Spinal cord (tissue), 9 donors: ENCODE measurements at regions not wholly inside any gene's neighbourhood (a gene's known extent, or its start where the extent isn't known, plus 50 kb on each side); places are given as distances from the start of the nearest gene placed in this dataset.
A peak's percentile ranks its signal among the peaks of the same experiment; 100 is the strongest.

Experiments
- DNase-seq, 6 donors: peaks; one replicate each; pipeline versions ENCODE4 v3.0.0 to v3.0.0-alpha.2; 2013 to 2015; ENCODE audit warnings: low spot score in 6 of 6, low read depth in 4 of 6
- H3K27ac ChIP-seq: one replicate; pipeline ENCODE4 v1.5.1; 2013; ENCODE audit warnings: low read depth, low read length, control low read depth
- H3K27me3 ChIP-seq: one replicate; pipeline ENCODE4 v1.6.1; 2013; ENCODE audit warnings: low read length; ENCODE audit not compliant: control insufficient read depth, insufficient read depth
- H3K36me3 ChIP-seq: one replicate; pipeline ENCODE4 v1.6.1; 2013; ENCODE audit warnings: low read length; ENCODE audit not compliant: control insufficient read depth, insufficient read depth
- H3K4me1 ChIP-seq: one replicate; pipeline ENCODE4 v1.6.1; 2013; ENCODE audit warnings: low read length; ENCODE audit not compliant: control insufficient read depth, insufficient read depth
- H3K4me3 ChIP-seq: one replicate; pipeline ENCODE4 v1.5.1; 2013; ENCODE audit warnings: low read depth, low read length, control low read depth
- H3K9me3 ChIP-seq: one replicate; pipeline ENCODE4 v1.6.1; 2013; ENCODE audit warnings: low read length; ENCODE audit not compliant: control insufficient read depth, insufficient read depth
- WGBS: methylation state at CpG from one replicate; pipeline ENCODE4 v1.1.5; 2013; ENCODE audit warnings: missing lambda C conversion rate; ENCODE audit not compliant: insufficient coverage; 5-methylcytosine and 5-hydroxymethylcytosine counted together
- donor health status: healthy.

- 82% methylated on average over 3 of the region's 6 CpGs for WGBS
- H3K36me3 ChIP-seq, result no peaks in the 10 kb centered on the region
- H3K4me3 ChIP-seq, result no peak overlapping the region
- DNase-seq, result peak in 1 of 6 donors; percentile 82
- H3K27ac ChIP-seq, result no peak overlapping the region
- H3K4me1 ChIP-seq, result no peaks in the 10 kb centered on the region
- H3K27me3 ChIP-seq, result no peaks in the 10 kb centered on the region
- H3K9me3 ChIP-seq, result no peaks in the 10 kb centered on the region
Observed at GRCh38 chr4:45324455-45325417, 598.4 kb upstream of the GNPDA2 start.

GRCh38 chr4:45323453-45324058 lies 597.2 kb upstream of the GNPDA2 start:
- no CpG with 5 or more reads among the region's 2 CpGs for WGBS
- Histone ChIP-seq H3K27me3 (no peaks in the 10 kb centered on the region), H3K4me3 (no peak overlapping the region), H3K36me3 (no peaks in the 10 kb centered on the region), H3K9me3 (no peaks in the 10 kb centered on the region), H3K27ac (no peak overlapping the region), H3K4me1 (no peaks in the 10 kb centered on the region)
- no peak for DNase-seq

GRCh38 chr4:45317739-45318138 lies 591.4 kb upstream of the GNPDA2 start:
- Histone ChIP-seq H3K36me3 (no peaks in the 10 kb centered on the region), H3K27me3 (no peaks in the 10 kb centered on the region), H3K27ac (no peak overlapping the region), H3K4me1 (no peaks in the 10 kb centered on the region), H3K9me3 (no peaks in the 10 kb centered on the region), H3K4me3 (no peak overlapping the region)
- WGBS, result no CpG with 5 or more reads among the region's 1 CpG
- no peak for DNase-seq

GRCh38 chr4:45317276-45317675 lies 590.9 kb upstream of the GNPDA2 start:
- peak in 1 of 6 donors; percentile 6 for DNase-seq
- 60% methylated on average over 1 of the region's 2 CpGs for WGBS
- Histone ChIP-seq H3K4me3 (no peak overlapping the region), H3K27me3 (no peaks in the 10 kb centered on the region), H3K36me3 (no peaks in the 10 kb centered on the region), H3K9me3 (no peaks in the 10 kb centered on the region), H3K27ac (no peak overlapping the region), H3K4me1 (no peaks in the 10 kb centered on the region)

- DNase-seq, result no peak
- no peaks in the 10 kb centered on the region for H3K27me3 ChIP-seq
- no CpG with 5 or more reads among the region's 2 CpGs for WGBS
- H3K27ac ChIP-seq, result no peak overlapping the region
- H3K4me3 ChIP-seq, result no peak overlapping the region
- H3K36me3 ChIP-seq, result no peaks in the 10 kb centered on the region
- H3K9me3 ChIP-seq, result no peaks in the 10 kb centered on the region
- H3K4me1 ChIP-seq, result no peaks in the 10 kb centered on the region
Observed at GRCh38 chr4:45316257-45316656, 589.9 kb upstream of the GNPDA2 start.

- H3K4me3 ChIP-seq, result no peak overlapping the region
- DNase-seq, result no peak
- no peaks in the 10 kb centered on the region for H3K9me3 ChIP-seq
- H3K36me3 ChIP-seq, result no peaks in the 10 kb centered on the region
- H3K27ac ChIP-seq, result no peak overlapping the region
- no peaks in the 10 kb centered on the region for H3K27me3 ChIP-seq
- no peaks in the 10 kb centered on the region for H3K4me1 ChIP-seq
- no CpG with 5 or more reads among the region's 1 CpG for WGBS
Observed at GRCh38 chr4:45302828-45303227, 576.5 kb upstream of the GNPDA2 start.

- DNase-seq, result no peak
- Histone ChIP-seq H3K4me3 (no peak overlapping the region), H3K36me3 (no peaks in the 10 kb centered on the region), H3K4me1 (no peaks in the 10 kb centered on the region), H3K9me3 (no peaks in the 10 kb centered on the region), H3K27ac (no peak overlapping the region), H3K27me3 (no peaks in the 10 kb centered on the region)
- no CpG with 5 or more reads among the region's 1 CpG for WGBS
Observed at GRCh38 chr4:45294464-45294863, 568.1 kb upstream of the GNPDA2 start.

- H3K27me3 ChIP-seq, result no peaks in the 10 kb centered on the region
- H3K36me3 ChIP-seq, result no peaks in the 10 kb centered on the region
- no peaks in the 10 kb centered on the region for H3K4me1 ChIP-seq
- H3K9me3 ChIP-seq, result no peaks in the 10 kb centered on the region
- WGBS, result 94% methylated on average over 5 of the region's 6 CpGs
- H3K4me3 ChIP-seq, result no peak overlapping the region
- H3K27ac ChIP-seq, result no peak overlapping the region
- DNase-seq, result no peak
Observed at GRCh38 chr4:45293335-45293734, 567.0 kb upstream of the GNPDA2 start.

- Histone ChIP-seq H3K4me1 (no peaks in the 10 kb centered on the region), H3K4me3 (no peak overlapping the region), H3K36me3 (no peaks in the 10 kb centered on the region), H3K27me3 (no peaks in the 10 kb centered on the region), H3K9me3 (no peaks in the 10 kb centered on the region), H3K27ac (no peak overlapping the region)
- no peak for DNase-seq
- 96% methylated on average over 4 of the region's 4 CpGs for WGBS
Observed at GRCh38 chr4:45292844-45293243, 566.5 kb upstream of the GNPDA2 start.
